Upper lobe of left lung (tissue), 4 donors: ENCODE measurements at regions not wholly inside any gene's neighbourhood (a gene's known extent, or its start where the extent isn't known, plus 50 kb on each side); places are given as distances from the start of the nearest gene placed in this dataset.

ENCODE experiments used
- CTCF ChIP-seq, 6 experiments: fragments of 450-650 bp in 4 of 6; fragments of 200-600 bp in 2 of 6; sonication (generic) in 2 of 6; IDR thresholded peaks; one replicate each; pipeline ENCODE4 v1.5.1; 2016 to 2019; ENCODE audit warnings: antibody characterized with exemption in 6 of 6
- EP300 ChIP-seq, 4 donors: sonication (generic); formaldehyde crosslinking; IDR thresholded peaks; one replicate each; pipeline ENCODE4 v1.5.1; 2017; ENCODE audit warnings: antibody characterized with exemption in 4 of 4, control low read depth in 2 of 4
- POLR2A ChIP-seq, 4 donors: fragments of 450-650 bp; IDR thresholded peaks; one replicate each; pipeline ENCODE4 v1.5.1; 2016 to 2017; ENCODE audit warnings: antibody characterized with exemption in 4 of 4, mild to moderate bottlenecking in 2 of 4

GRCh38 chr2:126748188-126748760 lies 92.3 kb downstream of the GYPC start:
- no peak for TF ChIP-seq CTCF (IDR thresholded peaks at IDR 0.05)
- TF ChIP-seq EP300 (IDR thresholded peaks at IDR 0.05): no peak
- TF ChIP-seq POLR2A (IDR thresholded peaks at IDR 0.05): no peak
